ENCODE measurements at regions not wholly inside any gene's neighbourhood (a gene's known extent, or its start where the extent isn't known, plus 50 kb on each side); places are given as distances from the start of the nearest gene placed in this dataset.

GRCh38 chr5:73300337-73301207 lies 127.6 kb downstream of the TMEM174 start:
- peaks cover 51% of the 10 kb centered on the region for H3K27me3 ChIP-seq (ENCODE audit: control insufficient read depth, insufficient read depth, low read length)
- no peaks in the 10 kb centered on the region for H3K9me3 ChIP-seq (ENCODE audit: control insufficient read depth, insufficient read depth, low read length)
- intact Hi-C loops (cut with micrococcal nuclease) = no loop called here
- Mint-ChIP-seq H3K4me3 (no peak overlapping the region), H3K4me1 (peaks cover 0 to 4% of the 10 kb centered on the region in 2 donors), H3K27ac (no peak overlapping the region), H3K27me3 (ENCODE audit: low read depth in 2 of 2) (peaks cover 69 to 96% of the 10 kb centered on the region in 2 donors), H3K9me3 (no peaks in the 10 kb centered on the region), H3K36me3 (peaks cover 7% of the 10 kb centered on the region)
- no peaks in the 10 kb centered on the region for H3K4me1 ChIP-seq (ENCODE audit: control insufficient read depth, insufficient read depth, low read length)
- ATAC-seq = no peak
- H3K27ac ChIP-seq (ENCODE audit: low read length) = no peak overlapping the region
- TF ChIP-seq, protein P1, sequence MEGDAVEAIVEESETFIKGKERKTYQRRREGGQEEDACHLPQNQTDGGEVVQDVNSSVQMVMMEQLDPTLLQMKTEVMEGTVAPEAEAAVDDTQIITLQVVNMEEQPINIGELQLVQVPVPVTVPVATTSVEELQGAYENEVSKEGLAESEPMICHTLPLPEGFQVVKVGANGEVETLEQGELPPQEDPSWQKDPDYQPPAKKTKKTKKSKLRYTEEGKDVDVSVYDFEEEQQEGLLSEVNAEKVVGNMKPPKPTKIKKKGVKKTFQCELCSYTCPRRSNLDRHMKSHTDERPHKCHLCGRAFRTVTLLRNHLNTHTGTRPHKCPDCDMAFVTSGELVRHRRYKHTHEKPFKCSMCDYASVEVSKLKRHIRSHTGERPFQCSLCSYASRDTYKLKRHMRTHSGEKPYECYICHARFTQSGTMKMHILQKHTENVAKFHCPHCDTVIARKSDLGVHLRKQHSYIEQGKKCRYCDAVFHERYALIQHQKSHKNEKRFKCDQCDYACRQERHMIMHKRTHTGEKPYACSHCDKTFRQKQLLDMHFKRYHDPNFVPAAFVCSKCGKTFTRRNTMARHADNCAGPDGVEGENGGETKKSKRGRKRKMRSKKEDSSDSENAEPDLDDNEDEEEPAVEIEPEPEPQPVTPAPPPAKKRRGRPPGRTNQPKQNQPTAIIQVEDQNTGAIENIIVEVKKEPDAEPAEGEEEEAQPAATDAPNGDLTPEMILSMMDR (IDR thresholded peaks at IDR 0.05) = no peak
- H3K4me3 ChIP-seq (ENCODE audit: low read length) = no peak overlapping the region
- H3K36me3 ChIP-seq (ENCODE audit: control insufficient read depth, insufficient read depth, low read length) = no peaks in the 10 kb centered on the region
- DNase-seq = no peak
- 13% methylated on average over 30 of the region's 37 CpGs for WGBS (ENCODE audit: insufficient coverage)

DNA sequence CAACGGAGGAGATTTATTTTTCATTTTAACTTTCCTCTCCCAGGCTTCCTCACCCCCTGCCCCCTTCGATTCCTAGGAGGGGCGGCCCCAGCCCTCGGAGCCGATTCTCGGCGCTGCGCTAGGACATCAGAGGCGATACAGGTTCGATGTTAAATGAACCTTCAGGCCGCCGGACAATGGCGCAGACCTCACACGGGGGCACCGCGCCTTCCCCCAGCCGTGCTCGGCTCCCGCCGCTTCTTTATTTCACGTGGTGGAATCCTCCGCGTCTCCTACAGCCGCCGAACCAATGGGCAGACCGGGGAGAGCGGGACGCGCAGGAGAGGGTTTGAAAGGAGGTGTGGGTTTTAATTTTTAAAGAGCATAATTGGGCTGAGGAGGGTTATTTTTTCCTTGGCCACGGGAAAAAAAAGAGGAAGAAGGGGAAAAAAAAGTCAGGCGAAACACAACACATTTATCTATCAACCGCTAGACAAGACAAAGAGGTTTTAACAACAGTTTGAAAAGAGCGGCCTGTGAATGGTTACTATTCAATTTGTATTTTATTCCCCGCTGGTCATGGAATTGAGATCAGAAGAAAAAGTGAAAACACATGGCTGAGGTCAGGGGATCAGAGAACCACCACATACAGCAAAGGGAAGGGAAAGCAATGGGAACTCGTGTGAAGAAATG lies 126.8 kb downstream of the TMEM174 start:
- intact Hi-C loops (cut with micrococcal nuclease) = no loop called here
- TF ChIP-seq, protein P1 (IDR thresholded peaks at IDR 0.05) = no peak
- ATAC-seq (no peak), DNase-seq (no peak)
- no peak overlapping the region for H3K27ac ChIP-seq (ENCODE audit: low read length)
- peaks cover 7% of the 10 kb centered on the region for H3K36me3 Mint-ChIP-seq
- H3K27me3 ChIP-seq (ENCODE audit: control insufficient read depth, insufficient read depth, low read length) = peaks cover 51% of the 10 kb centered on the region
- 4% methylated on average over 31 of the region's 35 CpGs for WGBS (ENCODE audit: insufficient coverage)
- H3K4me3 ChIP-seq (ENCODE audit: low read length) = no peak overlapping the region
- H3K4me1 ChIP-seq (ENCODE audit: control insufficient read depth, insufficient read depth, low read length) = no peaks in the 10 kb centered on the region
- H3K27me3 Mint-ChIP-seq (ENCODE audit: low read depth in 2 of 2) = peaks cover 72 to 96% of the 10 kb centered on the region in 2 donors
- no peak overlapping the region for H3K27ac Mint-ChIP-seq
- H3K9me3 ChIP-seq (ENCODE audit: control insufficient read depth, insufficient read depth, low read length) = no peaks in the 10 kb centered on the region
- H3K4me3 Mint-ChIP-seq = no peak overlapping the region
- H3K9me3 Mint-ChIP-seq = no peaks in the 10 kb centered on the region
- H3K36me3 ChIP-seq (ENCODE audit: control insufficient read depth, insufficient read depth, low read length) = no peaks in the 10 kb centered on the region
- peaks cover 0 to 4% of the 10 kb centered on the region in 2 donors for H3K4me1 Mint-ChIP-seq

DNA sequence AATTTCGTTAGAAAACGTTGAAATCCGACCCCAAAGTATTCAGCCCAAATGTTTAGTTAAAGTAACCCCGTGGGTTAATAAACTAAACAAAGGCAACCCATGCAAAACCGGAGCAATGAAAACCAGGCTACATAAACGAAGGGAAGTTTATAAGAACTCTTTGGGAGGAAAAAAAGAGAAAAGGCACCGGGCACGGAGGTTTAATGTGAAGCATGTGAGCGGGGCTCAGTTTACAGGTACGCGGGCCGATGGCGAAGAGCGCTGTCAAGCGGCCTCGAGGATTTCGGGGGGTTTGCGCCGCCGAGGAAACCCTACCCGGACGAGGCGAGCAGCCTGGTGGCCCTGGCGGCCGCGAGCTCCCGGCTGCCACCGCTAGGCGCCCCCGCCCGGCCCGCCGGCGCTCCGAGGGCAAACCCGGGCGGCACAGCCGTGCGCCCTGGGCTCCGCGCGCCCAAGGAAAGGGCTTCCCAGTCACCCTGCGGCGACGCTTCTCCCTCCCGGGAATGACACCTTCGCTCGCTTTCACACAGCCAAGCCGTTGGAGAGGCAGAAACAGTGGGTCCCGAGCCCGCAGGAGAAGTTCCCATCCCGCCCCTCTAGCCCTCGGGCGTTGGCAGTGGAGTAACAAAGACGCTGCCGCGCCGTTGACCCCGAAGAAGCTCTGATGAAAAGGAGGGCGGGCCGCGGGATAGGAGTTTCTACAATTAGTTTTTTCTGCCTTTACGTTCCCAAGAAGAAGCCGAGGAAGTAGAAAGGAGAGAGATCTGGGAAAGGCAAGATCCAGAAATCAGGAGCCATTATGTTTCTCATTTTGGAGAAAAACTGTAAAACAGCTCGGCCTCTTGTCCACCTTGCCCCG lies 126.0 kb downstream of the TMEM174 start:
- 4% methylated on average over 66 of the region's 66 CpGs for WGBS (ENCODE audit: insufficient coverage)
- TF ChIP-seq, protein P1 (IDR thresholded peaks at IDR 0.05) = no peak
- ATAC-seq (no peak), DNase-seq (peak in 1 of 2 donors; percentile 32)
- peaks cover 43% of the 10 kb centered on the region for H3K27me3 ChIP-seq (ENCODE audit: control insufficient read depth, insufficient read depth, low read length)
- H3K4me1 ChIP-seq (ENCODE audit: control insufficient read depth, insufficient read depth, low read length) = no peaks in the 10 kb centered on the region
- no peaks in the 10 kb centered on the region for H3K9me3 Mint-ChIP-seq
- intact Hi-C loops (cut with micrococcal nuclease) = no loop called here
- peaks cover 0 to 4% of the 10 kb centered on the region in 2 donors for H3K4me1 Mint-ChIP-seq
- peaks cover 69 to 96% of the 10 kb centered on the region in 2 donors for H3K27me3 Mint-ChIP-seq (ENCODE audit: low read depth in 2 of 2)
- no peaks in the 10 kb centered on the region for H3K9me3 ChIP-seq (ENCODE audit: control insufficient read depth, insufficient read depth, low read length)
- H3K27ac Mint-ChIP-seq = no peak overlapping the region
- no peaks in the 10 kb centered on the region for H3K36me3 ChIP-seq (ENCODE audit: control insufficient read depth, insufficient read depth, low read length)
- no peak overlapping the region for H3K4me3 ChIP-seq (ENCODE audit: low read length)
- H3K36me3 Mint-ChIP-seq = peaks cover 7% of the 10 kb centered on the region
- no peak overlapping the region for H3K27ac ChIP-seq (ENCODE audit: low read length)
- H3K4me3 Mint-ChIP-seq = no peak overlapping the region
